Left ventricle myocardium inferior (tissue), 1 donor: ENCODE measurements at regions not wholly inside any gene's neighbourhood (a gene's known extent, or its start where the extent isn't known, plus 50 kb on each side); places are given as distances from the start of the nearest gene placed in this dataset.

Experiments used
- DNase-seq: peaks from one replicate; pipeline ENCODE4 v3.0.0-alpha.2; 2020
- H3K27ac ChIP-seq: fragments of 200-600 bp; replicated peaks from 2 replicates; pipeline ENCODE4 v1.8.0; 2021
- H3K27me3 ChIP-seq: fragments of 200-600 bp; 2 replicates; pipeline ENCODE4 v1.8.0; 2021; ENCODE audit warnings: low read depth
- H3K36me3 ChIP-seq: fragments of 200-600 bp; 2 replicates; pipeline ENCODE4 v1.8.0; 2021
- H3K4me1 ChIP-seq: fragments of 200-600 bp; 2 replicates; pipeline ENCODE4 v1.8.0; 2021
- H3K4me3 ChIP-seq: fragments of 200-600 bp; 2 replicates; pipeline ENCODE4 v1.8.0; 2021; ENCODE audit warnings: mild to moderate bottlenecking, moderate library complexity
- H3K9me3 ChIP-seq: fragments of 200-600 bp; replicated peaks from 2 replicates; pipeline ENCODE4 v1.8.0; 2021
- intact Hi-C: fragments of 100-400 bp; cut with micrococcal nuclease; formaldehyde crosslinking; loops from one replicate; pipeline ENCODE4 v1.11.0; 2022
- TF ChIP-seq, protein P1 (sequence below): fragments of 200-600 bp; IDR thresholded peaks from 2 replicates; pipeline ENCODE4 v1.8.0; 2021; ENCODE audit warnings: antibody characterized with exemption, mild to moderate bottlenecking, borderline replicate concordance
- donor health status: DM: no; HTN: yes; CAD: no; lungs with severe emphysema.

DNA sequence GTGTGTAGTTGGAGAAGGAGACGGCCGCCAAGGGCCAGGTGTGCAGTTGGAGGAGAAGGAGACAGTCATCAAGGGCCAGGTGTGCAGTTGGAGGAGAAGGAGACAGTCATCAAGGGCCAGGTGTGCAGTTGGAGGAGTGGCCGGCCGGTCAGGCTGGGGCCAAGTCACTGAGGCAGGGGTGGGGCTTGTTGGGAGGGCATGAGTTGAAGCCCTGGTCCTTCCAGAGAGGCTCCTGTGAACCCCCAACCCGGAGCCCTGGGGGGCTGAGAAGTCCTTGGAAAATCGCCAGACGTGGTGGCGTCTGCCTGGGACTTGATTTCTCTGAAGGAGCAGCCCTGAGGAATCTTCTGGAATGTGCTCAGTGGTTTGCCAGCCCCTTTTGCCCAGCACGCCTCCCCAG lies 1320.5 kb downstream of the BRD1 start:
- no peaks in the 10 kb centered on the region for H3K36me3 ChIP-seq
- DNase-seq = no peak
- intact Hi-C loops = no loop called here

DNA sequence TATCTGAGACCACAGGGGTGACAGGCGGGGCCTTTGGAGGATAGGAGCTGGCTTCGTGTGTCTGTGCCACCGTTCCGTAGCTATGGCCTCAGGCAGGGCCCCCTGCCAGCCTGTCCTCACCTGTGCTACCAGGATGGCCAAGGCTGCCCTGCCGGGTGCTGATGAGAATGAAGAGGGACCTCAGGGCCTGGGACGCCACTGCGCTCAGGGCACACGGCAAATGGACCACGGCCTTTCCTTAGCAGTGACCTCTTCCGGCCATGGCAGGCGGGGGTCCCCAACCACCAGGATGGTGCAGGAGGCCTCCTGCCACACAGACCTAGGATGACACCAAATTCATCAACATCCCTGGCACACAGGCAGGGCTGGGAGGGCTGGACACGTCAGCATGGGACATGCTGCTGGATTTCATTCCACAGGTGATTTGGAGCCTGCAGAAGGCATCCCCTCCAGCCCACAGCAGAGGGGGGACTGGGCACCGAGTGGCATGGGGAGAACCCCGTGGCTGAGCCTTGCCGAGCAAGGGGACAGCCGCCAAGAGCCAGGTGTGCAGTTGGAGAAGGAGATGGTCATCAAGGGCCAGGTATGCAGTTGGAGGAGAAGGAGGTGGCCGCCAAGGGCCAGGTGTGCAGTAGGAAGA lies 1321.0 kb downstream of the BRD1 start:
- Histone ChIP-seq H3K36me3 (no peaks in the 10 kb centered on the region), H3K4me1 (no peaks in the 10 kb centered on the region), H3K27ac (no peak overlapping the region), H3K27me3 (peaks cover 77% of the 10 kb centered on the region), H3K9me3 (no peaks in the 10 kb centered on the region), H3K4me3 (no peak overlapping the region)
- TF ChIP-seq, protein P1, sequence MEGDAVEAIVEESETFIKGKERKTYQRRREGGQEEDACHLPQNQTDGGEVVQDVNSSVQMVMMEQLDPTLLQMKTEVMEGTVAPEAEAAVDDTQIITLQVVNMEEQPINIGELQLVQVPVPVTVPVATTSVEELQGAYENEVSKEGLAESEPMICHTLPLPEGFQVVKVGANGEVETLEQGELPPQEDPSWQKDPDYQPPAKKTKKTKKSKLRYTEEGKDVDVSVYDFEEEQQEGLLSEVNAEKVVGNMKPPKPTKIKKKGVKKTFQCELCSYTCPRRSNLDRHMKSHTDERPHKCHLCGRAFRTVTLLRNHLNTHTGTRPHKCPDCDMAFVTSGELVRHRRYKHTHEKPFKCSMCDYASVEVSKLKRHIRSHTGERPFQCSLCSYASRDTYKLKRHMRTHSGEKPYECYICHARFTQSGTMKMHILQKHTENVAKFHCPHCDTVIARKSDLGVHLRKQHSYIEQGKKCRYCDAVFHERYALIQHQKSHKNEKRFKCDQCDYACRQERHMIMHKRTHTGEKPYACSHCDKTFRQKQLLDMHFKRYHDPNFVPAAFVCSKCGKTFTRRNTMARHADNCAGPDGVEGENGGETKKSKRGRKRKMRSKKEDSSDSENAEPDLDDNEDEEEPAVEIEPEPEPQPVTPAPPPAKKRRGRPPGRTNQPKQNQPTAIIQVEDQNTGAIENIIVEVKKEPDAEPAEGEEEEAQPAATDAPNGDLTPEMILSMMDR = no peak
- intact Hi-C loops = no loop called here
- DNase-seq = no peak

More for the DNA sequence above, 1320.5 kb downstream of the BRD1 start:
- Histone ChIP-seq H3K4me3 (no peak overlapping the region), H3K4me1 (no peaks in the 10 kb centered on the region), H3K9me3 (no peaks in the 10 kb centered on the region), H3K27me3 (peaks cover 76% of the 10 kb centered on the region), H3K27ac (no peak overlapping the region)
- TF ChIP-seq, protein P1 = no peak

DNA sequence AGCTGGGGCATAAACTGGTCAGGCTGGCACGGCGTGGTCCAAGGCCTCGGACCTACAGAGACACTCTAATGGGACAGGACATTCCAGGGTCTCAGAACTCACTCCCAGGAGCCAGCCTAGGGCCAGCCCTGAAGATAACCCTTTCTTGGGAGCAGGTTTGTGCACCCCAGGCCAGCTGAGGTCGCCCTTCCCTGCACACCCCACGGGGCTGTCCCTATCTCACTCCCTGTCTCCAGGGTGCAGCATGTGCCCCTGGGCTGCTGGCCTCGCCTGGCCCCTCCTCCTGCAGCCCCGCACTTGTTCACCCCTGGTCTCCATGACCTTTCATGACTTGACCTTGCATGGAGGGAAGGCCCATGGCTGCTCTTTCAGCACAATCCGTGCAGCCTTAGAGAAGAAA lies 1321.8 kb downstream of the BRD1 start:
- Histone ChIP-seq H3K9me3 (no peaks in the 10 kb centered on the region), H3K4me3 (no peak overlapping the region), H3K27me3 (peaks cover 84% of the 10 kb centered on the region), H3K27ac (no peak overlapping the region), H3K36me3 (no peaks in the 10 kb centered on the region), H3K4me1 (no peaks in the 10 kb centered on the region)
- no peak for DNase-seq
- TF ChIP-seq, protein P1 = no peak
- intact Hi-C loops = no loop called here

DNA sequence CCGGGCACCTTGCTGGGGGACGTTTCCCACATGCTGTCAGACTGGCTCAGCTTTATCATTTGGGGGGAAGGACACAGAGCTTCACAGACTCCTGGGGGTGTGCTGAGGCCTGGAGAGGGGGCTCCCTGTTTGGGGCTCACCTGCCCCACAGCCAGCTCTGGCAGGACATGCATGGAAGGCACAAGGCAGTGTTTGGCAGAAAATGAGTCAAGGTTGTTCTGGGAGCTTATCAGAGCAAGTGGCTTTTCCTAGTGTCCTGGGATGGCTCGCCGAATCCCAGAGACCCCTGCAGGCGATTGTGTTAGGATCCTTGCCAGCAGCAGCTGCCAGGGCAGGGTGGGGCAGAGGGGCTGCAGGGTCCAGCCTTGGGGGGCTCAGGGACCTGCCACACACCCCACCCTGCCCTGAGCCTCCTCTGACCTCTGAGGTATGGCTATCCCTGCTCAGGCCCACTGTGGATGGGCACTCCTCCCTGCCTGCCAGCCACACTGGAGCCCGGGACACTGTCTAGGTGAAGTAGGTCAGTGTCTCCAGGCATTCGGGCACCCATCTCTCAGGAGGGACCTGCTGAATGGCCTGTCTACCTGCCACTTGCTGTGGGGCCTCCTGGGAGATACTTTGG lies 1323.0 kb downstream of the BRD1 start:
- DNase-seq = no peak
- Histone ChIP-seq H3K27ac (no peak overlapping the region), H3K4me1 (no peaks in the 10 kb centered on the region), H3K9me3 (no peaks in the 10 kb centered on the region), H3K36me3 (no peaks in the 10 kb centered on the region), H3K27me3 (peaks cover 96% of the 10 kb centered on the region), H3K4me3 (no peak overlapping the region)
- intact Hi-C loops = no loop called here
- TF ChIP-seq, protein P1 = no peak

DNA sequence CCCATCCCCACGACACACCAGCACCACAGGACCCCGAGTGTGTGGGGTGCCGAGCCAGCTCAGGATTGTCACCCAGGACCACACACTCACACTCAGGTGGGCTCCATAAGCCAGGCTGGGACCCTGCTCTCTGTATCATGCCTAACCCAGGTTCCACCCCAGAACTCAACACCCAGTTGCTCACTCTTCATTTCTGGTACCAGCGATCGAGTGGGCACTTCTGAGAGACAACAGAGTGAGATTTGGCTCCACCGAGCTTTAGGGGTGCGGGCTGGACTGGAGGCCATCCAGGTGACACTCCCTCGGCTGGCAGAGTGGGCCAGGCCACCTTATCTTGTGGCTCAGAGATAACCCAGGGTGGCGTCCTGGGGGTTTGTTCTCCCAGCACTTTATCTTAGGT lies 1323.8 kb downstream of the BRD1 start:
- peaks cover 100% of the 10 kb centered on the region for H3K27me3 ChIP-seq
- H3K9me3 ChIP-seq = no peaks in the 10 kb centered on the region
- no peak overlapping the region for H3K4me3 ChIP-seq
- no peaks in the 10 kb centered on the region for H3K36me3 ChIP-seq
- intact Hi-C loops = no loop called here
- DNase-seq = no peak
- H3K27ac ChIP-seq = no peak overlapping the region
- no peaks in the 10 kb centered on the region for H3K4me1 ChIP-seq
- TF ChIP-seq, protein P1 = no peak
